Motor neuron (in vitro differentiated cells): ENCODE measurements at regions not wholly inside any gene's neighbourhood (a gene's known extent, or its start where the extent isn't known, plus 50 kb on each side); places are given as distances from the start of the nearest gene placed in this dataset.
A peak's percentile ranks its signal among the peaks of the same experiment; 100 is the strongest.

Experiments used
- ATAC-seq, 8 experiments: fragments of 200-7000 bp; cut with Tn5 transposase; replicated peaks in 6 of 8; 2 replicates each; pipeline ENCODE4 v1.8.0; 2021; ENCODE audit warnings: mild to moderate bottlenecking in 8 of 8, moderate library complexity in 8 of 8
- H3K27ac ChIP-seq, 2 donors: fragments of 250-450 bp; sonication (Bioruptor Pico); 2 replicates each; pipeline ENCODE4 v1.9.0; 2021; ENCODE audit warnings: antibody characterized with exemption in 2 of 2, mild to moderate bottlenecking in 2 of 2, moderate library complexity in 1 of 2
- H3K4me1 ChIP-seq, 2 donors: fragments of 250-450 bp; sonication (Bioruptor Pico); replicated peaks in 1 of 2; 2 replicates each; pipeline ENCODE4 v1.6.1; 2021; ENCODE audit warnings: antibody characterized with exemption in 2 of 2, mild to moderate bottlenecking in 2 of 2, moderate library complexity in 1 of 2
- H3K4me3 ChIP-seq, 5 donors: fragments of 250-450 bp; sonication (Bioruptor Pico); 2 replicates each; pipeline ENCODE4 v1.9.0; 2021; ENCODE audit warnings: antibody characterized with exemption in 5 of 5, mild to moderate bottlenecking in 5 of 5, moderate library complexity in 4 of 5
- WGBS, 10 experiments: fragments of 450-650 bp; shearing (Covaris generic); methylation state at CpG; one replicate each; pipeline ENCODE4 v1.0.0; 2022; 5-methylcytosine and 5-hydroxymethylcytosine counted together
- in situ Hi-C, 9 experiments: fragments of 400-800 bp; cut with MboI; loops; one replicate each; pipeline ENCODE4 v1.15.0; 2021; ENCODE audit warnings: low sequenced_read_pairs in 9 of 9, low pct_unique_long_range_greater_than_20kb in 2 of 9; ENCODE audit not compliant: unreplicated experiment in 9 of 9

DNA sequence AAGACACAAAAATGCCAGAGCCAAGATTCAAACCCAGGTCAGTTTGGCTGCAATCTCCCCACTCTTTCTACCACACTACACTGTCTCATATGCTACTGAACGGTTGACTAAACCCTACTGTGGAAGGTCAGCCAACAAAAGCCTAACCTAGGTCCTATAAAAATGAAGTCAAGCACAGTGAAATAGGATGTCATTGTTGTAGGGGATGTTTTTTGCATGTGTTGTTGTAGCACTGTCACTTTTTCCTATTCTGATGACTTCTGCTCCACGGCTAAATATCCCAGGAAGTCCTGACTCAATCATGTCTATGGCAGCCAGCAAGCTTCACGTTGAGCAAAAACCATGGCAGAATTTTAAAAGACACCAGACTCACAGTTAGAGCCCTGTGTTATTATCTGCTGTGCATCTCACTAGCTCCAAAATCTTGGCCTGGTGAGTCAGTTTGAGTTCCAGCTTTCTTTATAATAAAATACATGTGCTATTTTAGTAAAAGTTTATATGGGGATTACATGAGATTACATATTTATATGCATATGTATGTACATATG is 322.1 kb upstream of the NT5E start:
- WGBS, 10 experiments, result 0 to 75% (median 52%) methylated on average over 1 to 3 of the region's 3 CpGs; no CpG with 5 or more reads in 4 of the 10 experiments
- peak in 1 of 8 experiments; percentile 9 for ATAC-seq
- H3K27ac ChIP-seq, result no peak overlapping the region
- in situ Hi-C loops, result loop anchor here in 2 of 9 experiments (25.0 kb wide), 1 partner anchor 185 kb away; no protein-coding TSS in a partner anchor
- H3K4me1 ChIP-seq, result peaks cover 15 to 19% of the 10 kb centered on the region in 2 donors
- H3K4me3 ChIP-seq, result no peak overlapping the region

DNA sequence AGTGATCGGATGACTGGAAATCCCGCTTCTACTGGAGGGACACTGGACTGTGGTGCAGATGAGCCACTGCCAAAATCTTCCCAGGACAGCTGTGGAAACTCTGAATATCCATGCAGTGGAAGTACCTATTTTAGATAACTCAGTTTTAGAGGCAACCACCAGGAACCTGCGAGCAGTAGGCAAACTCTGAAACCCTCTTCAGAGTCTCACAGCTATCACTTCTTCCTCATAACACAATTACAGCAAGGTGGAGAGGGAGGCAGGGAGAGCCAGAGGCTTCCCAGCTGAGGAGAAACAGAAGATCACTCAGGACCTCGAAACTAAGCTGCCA is 322.8 kb upstream of the NT5E start:
- no peak overlapping the region for H3K27ac ChIP-seq
- no peak overlapping the region for H3K4me3 ChIP-seq
- 80 to 100% (median 80%) methylated on average over 1 to 2 of the region's 4 CpGs; no CpG with 5 or more reads in 7 of the 10 experiments for WGBS, 10 experiments
- in situ Hi-C loops, result loop anchor here in 2 of 9 experiments (25.0 kb wide), 1 partner anchor 185 kb away; no protein-coding TSS in a partner anchor
- no peak for ATAC-seq
- peaks cover 15 to 19% of the 10 kb centered on the region in 2 donors for H3K4me1 ChIP-seq

DNA sequence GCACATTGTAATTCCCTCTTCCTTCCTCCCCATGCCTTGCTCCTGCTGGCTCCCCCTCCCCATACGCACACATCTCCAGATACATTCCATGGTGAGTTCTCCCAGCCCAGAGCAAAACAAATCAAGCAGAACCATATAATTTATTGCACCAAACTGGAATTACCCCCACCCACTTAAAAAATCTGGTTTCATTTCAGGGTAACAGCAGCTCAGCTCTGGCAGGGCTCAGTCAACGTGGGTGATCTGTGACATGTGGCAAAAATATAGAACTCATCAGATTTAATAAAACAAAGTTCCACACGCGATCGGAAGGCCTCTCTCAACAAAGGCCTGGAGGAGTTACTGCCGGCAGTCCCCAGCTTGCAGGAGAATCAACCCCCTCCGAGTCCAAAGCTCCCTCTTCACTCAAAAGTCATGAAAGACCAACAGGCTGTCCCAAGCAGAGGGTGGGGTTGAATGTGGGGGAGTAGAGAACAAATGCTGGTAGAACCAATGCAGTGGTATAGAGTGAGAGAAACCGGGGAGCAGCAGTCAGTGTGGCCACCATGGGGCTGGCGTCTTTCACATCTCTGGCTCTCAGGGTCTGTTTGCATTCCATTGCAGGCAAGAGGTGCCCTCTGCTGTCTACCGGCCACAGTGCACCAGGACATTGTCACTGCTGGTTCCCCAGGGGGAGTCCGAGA is 323.3 kb upstream of the NT5E start:
- no peak overlapping the region for H3K27ac ChIP-seq
- peaks cover 15 to 19% of the 10 kb centered on the region in 2 donors for H3K4me1 ChIP-seq
- peak; percentile 62 to 98 (median 88) for ATAC-seq
- no peak overlapping the region for H3K4me3 ChIP-seq
- in situ Hi-C loops, result loop anchor here in 2 of 9 experiments (25.0 kb wide), 1 partner anchor 186 kb away; no protein-coding TSS in a partner anchor
- 0 to 89% (median 67%) methylated on average over 1 to 6 of the region's 11 CpGs; no CpG with 5 or more reads in 5 of the 10 experiments for WGBS, 10 experiments

- no peak for ATAC-seq
- Histone ChIP-seq H3K4me1 (peaks cover 15 to 20% of the 10 kb centered on the region in 2 donors), H3K27ac (peak overlapping the region in 1 of 2 donors; percentile 14), H3K4me3 (no peak overlapping the region)
- WGBS, 10 experiments, result 58 to 100% (median 70%) methylated on average over 2 to 3 of the region's 3 CpGs; no CpG with 5 or more reads in 5 of the 10 experiments
- in situ Hi-C loops, result loop anchor here in 2 of 9 experiments (25.0 kb wide), 1 partner anchor 187 kb away; no protein-coding TSS in a partner anchor
Measured at GRCh38 chr6:85125526-85125925, 324.4 kb upstream of the NT5E start.

GRCh38 chr6:85124472-85125354 is 325.2 kb upstream of the NT5E start:
- in situ Hi-C loops, result loop anchor here in 2 of 9 experiments (25.0 kb wide), 2 partner anchors 188 to 362 kb away; partner anchors contain the start of gene TBX18 (in 1 of the 2)
- 50 to 100% (median 88%) methylated on average over 1 of the region's 1 CpG; no CpG with 5 or more reads in 2 of the 10 experiments for WGBS, 10 experiments
- peaks cover 15 to 26% of the 10 kb centered on the region in 2 donors for H3K4me1 ChIP-seq
- H3K27ac ChIP-seq, result peak overlapping the region; percentile 14 to 32
- peak in 5 of 8 experiments; percentile 45 to 82 (median 69) for ATAC-seq
- no peak overlapping the region for H3K4me3 ChIP-seq

DNA sequence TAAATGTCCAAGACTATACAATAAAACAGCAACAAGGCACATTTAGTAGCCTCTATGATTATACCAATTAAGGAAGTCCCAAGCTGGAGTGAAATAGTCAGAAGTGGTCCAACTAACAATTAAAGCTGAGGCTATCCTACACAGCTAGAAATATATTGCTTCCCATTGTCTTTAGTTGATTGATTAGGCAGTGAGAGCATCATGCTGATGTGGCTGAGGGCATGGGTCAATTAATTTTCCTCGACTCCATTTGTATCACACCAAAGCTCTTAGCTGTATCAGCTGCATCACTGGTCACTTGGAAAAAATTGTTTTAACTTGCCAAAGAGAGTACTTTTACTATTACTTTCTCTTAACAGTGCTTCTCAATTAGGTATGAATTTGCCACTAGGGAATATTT is 328.7 kb upstream of the NT5E start:
- no peak overlapping the region for H3K27ac ChIP-seq
- 25 to 80% (median 63%) methylated on average over 1 of the region's 1 CpG; no CpG with 5 or more reads in 4 of the 10 experiments for WGBS, 10 experiments
- peaks cover 19 to 41% of the 10 kb centered on the region in 2 donors for H3K4me1 ChIP-seq
- H3K4me3 ChIP-seq, result no peak overlapping the region
- peak in 5 of 8 experiments; percentile 70 to 83 (median 76) for ATAC-seq
- in situ Hi-C loops, result loop anchor here in 1 of 9 experiments (25.0 kb wide), 1 partner anchor 359 kb away; the partner anchor contains the start of gene TBX18

DNA sequence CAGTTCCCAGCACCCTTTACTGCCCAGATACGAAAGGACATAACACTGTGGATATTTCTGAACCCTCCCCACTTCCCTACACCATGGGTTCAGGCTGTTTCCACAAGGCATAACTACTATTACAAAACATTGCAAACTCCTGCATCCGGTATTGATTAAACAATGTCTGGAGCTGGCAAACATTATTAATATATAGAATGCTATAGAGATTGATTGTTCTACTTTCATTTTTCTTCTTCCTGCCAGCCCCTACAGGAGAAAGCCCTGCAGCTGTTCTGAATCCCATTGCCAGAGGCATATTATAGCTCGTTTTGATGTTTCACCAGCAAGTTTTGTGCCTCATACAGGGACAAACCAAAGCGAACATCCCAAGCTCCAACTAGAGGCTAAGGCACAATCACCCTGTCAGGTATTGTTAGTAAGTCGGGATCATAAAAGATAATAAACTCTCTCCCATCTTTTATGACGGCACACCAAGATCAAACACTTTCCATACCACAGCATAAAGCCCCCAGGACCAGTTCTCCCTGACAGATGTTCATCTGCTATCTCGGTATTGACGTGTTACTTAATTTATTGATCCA is 331.1 kb upstream of the NT5E start:
- peaks cover 8 to 22% of the 10 kb centered on the region in 2 donors for H3K4me1 ChIP-seq
- in situ Hi-C loops, result loop anchor here in 1 of 9 experiments (25.0 kb wide), 1 partner anchor 356 kb away; the partner anchor contains the start of gene TBX18
- 63 to 100% (median 84%) methylated on average over 1 to 8 of the region's 8 CpGs for WGBS, 10 experiments

GRCh38 chr6:85118233-85118632 is 331.6 kb upstream of the NT5E start:
- no peak for ATAC-seq
- peaks cover 8 to 22% of the 10 kb centered on the region in 2 donors for H3K4me1 ChIP-seq
- 64 to 100% (median 98%) methylated on average over 1 to 5 of the region's 5 CpGs; no CpG with 5 or more reads in 2 of the 10 experiments for WGBS, 10 experiments
- in situ Hi-C loops, result loop anchor here in 1 of 9 experiments (25.0 kb wide), 1 partner anchor 356 kb away; the partner anchor contains the start of gene TBX18
- no peak overlapping the region for H3K27ac ChIP-seq
- no peak overlapping the region for H3K4me3 ChIP-seq

More for the DNA sequence above, 331.1 kb upstream of the NT5E start:
- no peak overlapping the region for H3K4me3 ChIP-seq
- no peak for ATAC-seq
- H3K27ac ChIP-seq, result no peak overlapping the region

DNA sequence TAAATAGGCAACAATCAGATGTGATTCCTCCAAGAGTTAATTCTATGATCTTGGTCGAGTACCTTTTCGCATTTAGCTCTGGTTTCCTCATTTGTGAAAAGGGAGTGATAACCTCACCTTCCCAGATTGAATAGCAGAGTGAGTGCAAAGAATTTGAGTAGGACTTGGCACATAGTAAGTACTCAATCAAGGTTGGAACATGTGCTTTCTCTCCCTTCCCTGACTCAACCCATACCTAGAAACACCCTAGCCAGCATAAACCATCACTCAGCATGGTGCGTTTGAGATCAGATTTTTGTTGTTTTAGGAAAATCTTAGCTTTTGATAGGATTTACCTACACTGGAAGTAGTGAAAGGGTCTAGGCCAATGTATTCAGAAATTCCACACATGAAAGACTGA is 333.4 kb upstream of the NT5E start:
- no peak overlapping the region for H3K27ac ChIP-seq
- no peak overlapping the region for H3K4me3 ChIP-seq
- WGBS, 10 experiments, result 90 to 100% (median 98%) methylated on average over 1 to 3 of the region's 3 CpGs; no CpG with 5 or more reads in 2 of the 10 experiments
- in situ Hi-C loops, result loop anchor here in 1 of 9 experiments (25.0 kb wide), 1 partner anchor 354 kb away; the partner anchor contains the start of gene TBX18
- ATAC-seq, result no peak
- H3K4me1 ChIP-seq, result peaks cover 10 to 26% of the 10 kb centered on the region in 2 donors

GRCh38 chr6:85115876-85116275 is 334.0 kb upstream of the NT5E start:
- ATAC-seq, result no peak
- Histone ChIP-seq H3K27ac (no peak overlapping the region), H3K4me3 (no peak overlapping the region), H3K4me1 (peaks cover 10 to 27% of the 10 kb centered on the region in 2 donors)
- in situ Hi-C loops, result loop anchor here in 1 of 9 experiments (25.0 kb wide), 1 partner anchor 354 kb away; the partner anchor contains the start of gene TBX18
- WGBS, 10 experiments, result 40 to 86% (median 80%) methylated on average over 1 to 2 of the region's 2 CpGs; no CpG with 5 or more reads in 1 of the 10 experiments

DNA sequence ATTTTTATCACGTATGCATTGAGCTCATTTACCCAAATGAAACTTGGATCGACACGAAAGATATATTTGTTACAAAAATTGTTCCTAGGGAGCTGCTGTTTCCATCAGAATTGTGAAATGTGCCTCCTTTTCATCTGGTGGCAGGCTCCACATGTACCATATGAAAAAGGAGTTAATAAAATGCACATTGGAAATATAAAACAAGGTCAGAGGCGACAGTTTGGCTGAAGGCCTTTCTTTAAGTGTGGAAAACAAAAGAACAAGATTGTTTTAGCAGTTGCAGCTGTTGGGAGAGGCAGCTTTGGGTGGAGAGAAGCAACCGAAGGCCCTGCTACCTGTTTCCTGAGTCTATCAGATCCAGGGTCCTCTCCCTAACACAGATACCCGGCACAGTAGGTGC is 334.5 kb upstream of the NT5E start:
- in situ Hi-C loops, result loop anchor here in 1 of 9 experiments (25.0 kb wide), 1 partner anchor 353 kb away; the partner anchor contains the start of gene TBX18
- Histone ChIP-seq H3K4me3 (no peak overlapping the region), H3K4me1 (peaks cover 10 to 28% of the 10 kb centered on the region in 2 donors), H3K27ac (no peak overlapping the region)
- WGBS, 10 experiments, result 25 to 100% (median 79%) methylated on average over 2 to 6 of the region's 6 CpGs; no CpG with 5 or more reads in 1 of the 10 experiments
- no peak for ATAC-seq

DNA sequence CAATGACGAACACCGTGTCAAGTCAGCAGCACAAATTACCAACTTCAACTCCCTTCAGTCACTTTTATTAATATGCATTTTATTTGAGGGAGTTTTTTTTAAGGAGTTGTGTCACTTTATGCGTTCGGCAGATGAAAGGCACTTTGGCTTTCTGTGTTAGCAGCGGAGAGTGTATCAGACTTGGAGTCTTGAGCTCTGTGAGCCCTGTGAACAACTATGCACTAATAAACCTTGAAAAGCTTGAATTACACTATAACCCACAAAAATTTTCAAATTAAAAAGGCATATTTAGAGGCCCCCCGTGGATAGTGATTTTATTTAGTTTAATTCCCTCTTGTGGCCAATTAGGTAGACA is 335.3 kb upstream of the NT5E start:
- in situ Hi-C loops, result loop anchor here in 1 of 9 experiments (25.0 kb wide), 1 partner anchor 352 kb away; the partner anchor contains the start of gene TBX18
- peak in 5 of 8 experiments; percentile 16 to 58 (median 45) for ATAC-seq
- H3K4me1 ChIP-seq, result peaks cover 9 to 22% of the 10 kb centered on the region in 2 donors
- no peak overlapping the region for H3K27ac ChIP-seq
- WGBS, 10 experiments, result 7 to 100% (median 84%) methylated on average over 1 to 6 of the region's 6 CpGs; no CpG with 5 or more reads in 2 of the 10 experiments
- H3K4me3 ChIP-seq, result no peak overlapping the region
